ELF-1 (cell line): ENCODE measurements at regions not wholly inside any gene's neighbourhood (a gene's known extent, or its start where the extent isn't known, plus 50 kb on each side); places are given as distances from the start of the nearest gene placed in this dataset.
A peak's percentile ranks its signal among the peaks of the same experiment; 100 is the strongest.
"Not testable (repeated sequence)": the region's sequence is repeated elsewhere in the genome, so short reads cannot be mapped to it uniquely, and the experiment has no call there.

Experiments
- DNase-seq: peaks from one replicate; pipeline ENCODE4 v3.0.0-alpha.2; 2016; ENCODE audit warnings: low read depth, low spot score

GRCh38 chr5:125659316-125660023 lies 763.7 kb upstream of the GRAMD2B start:
- DNase-seq = no peak

GRCh38 chr5:125660231-125660895 lies 762.8 kb upstream of the GRAMD2B start:
- no peak for DNase-seq

- no peak for DNase-seq
Measured at GRCh38 chr5:125661584-125661983, 761.6 kb upstream of the GRAMD2B start.

- DNase-seq = peak; percentile 96
Measured at GRCh38 chr5:125668884-125669283, 754.3 kb upstream of the GRAMD2B start.

- no peak for DNase-seq
Measured at GRCh38 chr5:125673359-125673950, 749.8 kb upstream of the GRAMD2B start.

GRCh38 chr5:125679522-125679921 lies 743.7 kb upstream of the GRAMD2B start:
- no peak for DNase-seq

- no peak for DNase-seq
Measured at GRCh38 chr5:125683669-125684068, 739.5 kb upstream of the GRAMD2B start.

- no peak for DNase-seq
Measured at GRCh38 chr5:125685771-125686170, 737.4 kb upstream of the GRAMD2B start.

GRCh38 chr5:125691738-125692530 lies 731.3 kb upstream of the GRAMD2B start:
- DNase-seq = not testable (repeated sequence)

- DNase-seq = no peak
Measured at GRCh38 chr5:125695996-125696655, 727.1 kb upstream of the GRAMD2B start.

GRCh38 chr5:125696762-125697161 lies 726.4 kb upstream of the GRAMD2B start:
- no peak for DNase-seq

GRCh38 chr5:125698420-125698819 lies 724.8 kb upstream of the GRAMD2B start:
- no peak for DNase-seq

- DNase-seq = no peak
Measured at GRCh38 chr5:125699860-125700259, 723.3 kb upstream of the GRAMD2B start.

GRCh38 chr5:125700380-125700861 lies 722.8 kb upstream of the GRAMD2B start:
- no peak for DNase-seq

- DNase-seq = no peak
Measured at GRCh38 chr5:125703616-125704015, 719.6 kb upstream of the GRAMD2B start.

GRCh38 chr5:125704888-125705287 lies 718.3 kb upstream of the GRAMD2B start:
- DNase-seq = no peak

GRCh38 chr5:125708583-125708982 lies 714.6 kb upstream of the GRAMD2B start:
- no peak for DNase-seq

GRCh38 chr5:125710745-125711144 lies 712.5 kb upstream of the GRAMD2B start:
- no peak for DNase-seq

- no peak for DNase-seq
Measured at GRCh38 chr5:125712397-125712796, 710.8 kb upstream of the GRAMD2B start.

- no peak for DNase-seq
Measured at GRCh38 chr5:125713109-125713805, 710.0 kb upstream of the GRAMD2B start.

GRCh38 chr5:125715216-125715615 lies 708.0 kb upstream of the GRAMD2B start:
- DNase-seq = no peak
